Limb (tissue), 2 donors: ENCODE measurements at regions not wholly inside any gene's neighbourhood (a gene's known extent, or its start where the extent isn't known, plus 50 kb on each side); places are given as distances from the start of the nearest gene placed in this dataset.

Source experiments
- DNase-seq, 2 donors: peaks; one replicate each; pipeline ENCODE4 v3.0.0-alpha.2; 2016; ENCODE audit errors: extremely low spot score in 2 of 2

- no peak for DNase-seq
Observed at GRCh38 chr18:67662996-67663395, 146.5 kb upstream of the DSEL start.

- DNase-seq = no peak
Observed at GRCh38 chr18:67661555-67661954, 145.0 kb upstream of the DSEL start.

- no peak for DNase-seq
Observed at GRCh38 chr18:67654101-67654500, 137.6 kb upstream of the DSEL start.

GRCh38 chr18:67652288-67652687, 135.8 kb upstream of the DSEL start:
- no peak for DNase-seq

GRCh38 chr18:67651438-67651837, 134.9 kb upstream of the DSEL start:
- DNase-seq = no peak

GRCh38 chr18:67650686-67651385, 134.3 kb upstream of the DSEL start:
- DNase-seq = no peak

- DNase-seq = no peak
Observed at GRCh38 chr18:67646890-67647289, 130.4 kb upstream of the DSEL start.

- DNase-seq = no peak
Observed at GRCh38 chr18:67644226-67644625, 127.7 kb upstream of the DSEL start.

- no peak for DNase-seq
Observed at GRCh38 chr18:67639872-67640271, 123.4 kb upstream of the DSEL start.

GRCh38 chr18:67636597-67637385, 120.3 kb upstream of the DSEL start:
- no peak for DNase-seq

- DNase-seq = no peak
Observed at GRCh38 chr18:67634631-67635338, 118.3 kb upstream of the DSEL start.

- DNase-seq = no peak
Observed at GRCh38 chr18:67633939-67634338, 117.4 kb upstream of the DSEL start.

- DNase-seq = no peak
Observed at GRCh38 chr18:67621906-67622305, 105.4 kb upstream of the DSEL start.

- DNase-seq = no peak
Observed at GRCh38 chr18:67621049-67621713, 104.7 kb upstream of the DSEL start.

GRCh38 chr18:67618061-67618460, 101.5 kb upstream of the DSEL start:
- no peak for DNase-seq

GRCh38 chr18:67615876-67616275, 99.4 kb upstream of the DSEL start:
- DNase-seq = no peak

GRCh38 chr18:67613731-67614130, 97.2 kb upstream of the DSEL start:
- DNase-seq = no peak

GRCh38 chr18:67612281-67612680, 95.8 kb upstream of the DSEL start:
- no peak for DNase-seq

GRCh38 chr18:67608615-67609273, 92.2 kb upstream of the DSEL start:
- DNase-seq = no peak

GRCh38 chr18:67608191-67608590, 91.7 kb upstream of the DSEL start:
- DNase-seq = no peak
